ENCODE measurements at regions not wholly inside any gene's neighbourhood (a gene's known extent, or its start where the extent isn't known, plus 50 kb on each side); places are given as distances from the start of the nearest gene placed in this dataset.
A peak's percentile ranks its signal among the peaks of the same experiment; 100 is the strongest.

DNA sequence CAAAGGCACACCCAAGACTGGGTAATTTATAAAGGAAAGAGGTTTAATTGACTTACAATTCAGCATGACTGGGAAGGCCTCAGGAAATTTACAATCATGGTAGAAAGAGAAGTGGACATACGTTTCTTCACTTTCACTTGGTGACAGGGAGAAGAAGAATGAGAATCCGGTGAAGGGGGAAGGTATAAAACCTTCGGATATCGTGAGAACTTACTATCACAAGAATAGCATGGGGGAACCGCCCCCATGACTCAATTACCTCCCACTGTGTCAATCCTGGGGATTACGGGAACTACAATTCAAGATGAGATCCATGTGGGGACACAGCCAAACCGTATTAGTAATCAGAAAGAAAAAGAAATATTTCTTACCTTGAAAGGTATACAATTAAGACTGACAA, 782.9 kb upstream of the HS3ST1 start:
- TF ChIP-seq CTCF (IDR thresholded peaks at IDR 0.05; ENCODE audit: insufficient read depth, low read length), result no peak

GRCh38 chr4:12207396-12207795, 778.7 kb upstream of the HS3ST1 start:
- H3K4me3 ChIP-seq (ENCODE audit: low read depth, low read length), result no peak overlapping the region
- TF ChIP-seq CTCF (IDR thresholded peaks at IDR 0.05; ENCODE audit: insufficient read depth, low read length), result no peak
- DNase-seq (ENCODE audit: low read depth), result no peak

More for the DNA sequence above, 782.9 kb upstream of the HS3ST1 start:
- DNase-seq (ENCODE audit: low read depth), result no peak
- no peak overlapping the region for H3K4me3 ChIP-seq (ENCODE audit: low read depth, low read length)

- DNase-seq (ENCODE audit: low read depth), result no peak
- no peak for TF ChIP-seq CTCF (IDR thresholded peaks at IDR 0.05; ENCODE audit: insufficient read depth, low read length)
- H3K4me3 ChIP-seq (ENCODE audit: low read depth, low read length), result no peak overlapping the region
Observed at GRCh38 chr4:12206091-12206490, 777.4 kb upstream of the HS3ST1 start.

- no peak overlapping the region for H3K4me3 ChIP-seq (ENCODE audit: low read depth, low read length)
- no peak for TF ChIP-seq CTCF (IDR thresholded peaks at IDR 0.05; ENCODE audit: insufficient read depth, low read length)
- DNase-seq (ENCODE audit: low read depth), result peak; percentile 38
Observed at GRCh38 chr4:12203945-12204344, 775.3 kb upstream of the HS3ST1 start.

DNA sequence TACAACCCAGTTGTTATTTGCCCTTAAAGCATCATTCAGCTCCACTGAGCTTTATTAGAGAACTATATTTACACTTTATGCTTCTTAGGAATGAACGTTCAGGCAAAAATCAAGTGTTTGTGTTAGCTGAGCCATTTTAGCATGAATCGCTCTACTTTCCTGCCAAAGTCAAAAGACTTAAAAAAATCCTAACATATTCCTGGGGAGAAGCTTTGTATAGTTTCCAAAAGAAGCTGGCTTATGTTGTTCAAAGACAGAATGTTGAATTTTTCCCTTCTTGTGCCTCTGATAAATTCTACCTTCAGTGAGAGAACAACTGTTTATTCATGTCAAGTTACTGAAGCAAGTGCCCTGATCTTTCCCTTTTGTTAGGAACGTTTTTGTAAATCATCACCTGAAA, 771.5 kb upstream of the HS3ST1 start:
- no peak for TF ChIP-seq CTCF (IDR thresholded peaks at IDR 0.05; ENCODE audit: insufficient read depth, low read length)
- DNase-seq (ENCODE audit: low read depth), result no peak
- no peak overlapping the region for H3K4me3 ChIP-seq (ENCODE audit: low read depth, low read length)

DNA sequence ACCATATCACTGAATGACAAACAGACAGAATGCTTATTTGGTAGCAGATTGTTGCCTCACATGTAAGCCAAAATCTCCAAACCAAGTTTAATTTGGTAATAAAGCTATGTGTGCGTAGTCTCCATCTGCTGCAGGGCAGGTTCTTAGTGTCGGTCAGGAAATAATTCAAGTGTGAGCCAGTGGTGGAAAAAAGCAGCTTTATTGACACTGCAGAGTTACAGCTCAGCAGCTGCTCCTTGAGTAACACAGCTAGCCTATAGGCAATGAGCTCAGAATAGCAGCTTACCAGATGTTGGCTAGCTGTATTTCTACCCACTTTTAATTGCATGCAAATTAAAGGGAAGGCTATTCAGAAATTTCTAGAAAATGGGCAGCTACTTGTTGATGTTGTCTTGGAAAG, 757.8 kb upstream of the HS3ST1 start:
- TF ChIP-seq CTCF (IDR thresholded peaks at IDR 0.05; ENCODE audit: insufficient read depth, low read length), result no peak
- DNase-seq (ENCODE audit: low read depth), result no peak
- no peak overlapping the region for H3K4me3 ChIP-seq (ENCODE audit: low read depth, low read length)
